T-helper 17 cell (primary cell): ENCODE measurements at regions not wholly inside any gene's neighbourhood (a gene's known extent, or its start where the extent isn't known, plus 50 kb on each side); places are given as distances from the start of the nearest gene placed in this dataset.

ENCODE experiments used
- ATAC-seq: fragments of 150-1000 bp; cut with Tn5 transposase; 2 replicates; pipeline ENCODE4 v1.10.0; 2021; ENCODE audit warnings: mild to moderate bottlenecking, moderate library complexity
- DNase-seq, 3 donors: peaks; one replicate each; pipeline versions ENCODE4 v3.0.0 to v3.0.0-alpha.2; 2020 to 2021
- H3K9me3 ChIP-seq: one replicate; pipeline ENCODE4 v1.7.0; 2013; ENCODE audit warnings: low read length, mild to moderate bottlenecking; ENCODE audit not compliant: control insufficient read depth, poor library complexity, severe bottlenecking
- H3K27ac Mint-ChIP-seq: one replicate; pipeline ENCODE4 v1.8.0; 2022; ENCODE audit warnings: mild to moderate bottlenecking, moderate library complexity, mixed read lengths
- H3K27me3 Mint-ChIP-seq: one replicate; pipeline ENCODE4 v1.8.0; 2022; ENCODE audit warnings: mixed read lengths
- H3K36me3 Mint-ChIP-seq: one replicate; pipeline ENCODE4 v1.8.0; 2022; ENCODE audit warnings: low read depth, mixed read lengths
- H3K4me1 Mint-ChIP-seq: one replicate; pipeline ENCODE4 v1.8.0; 2022; ENCODE audit warnings: mild to moderate bottlenecking, mixed read lengths
- H3K4me3 Mint-ChIP-seq: one replicate; pipeline ENCODE4 v1.8.0; 2022; ENCODE audit warnings: mild to moderate bottlenecking, moderate library complexity, mixed read lengths

DNA sequence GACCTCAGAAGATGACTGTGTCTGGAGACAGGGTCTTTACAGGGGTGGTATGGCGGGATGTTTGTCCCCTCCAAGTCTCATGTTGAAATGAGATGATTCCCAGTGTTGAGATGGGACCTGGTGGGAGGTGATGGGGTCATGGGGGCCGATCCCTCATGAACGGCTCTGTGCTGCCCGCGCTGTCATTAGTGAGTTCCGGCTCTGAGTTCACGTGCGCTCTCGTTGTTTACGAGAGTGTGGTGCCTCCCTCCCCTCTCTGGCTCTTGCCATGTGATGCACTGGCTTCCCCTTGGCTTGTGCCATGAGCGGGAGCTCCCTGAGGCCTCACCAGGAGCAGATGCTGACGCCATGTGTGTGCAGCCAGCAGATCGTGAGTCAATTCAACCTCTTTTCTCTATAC is 830.8 kb downstream of the TBC1D22A start:
- Mint-ChIP-seq H3K4me1 (peaks cover 2% of the 10 kb centered on the region), H3K36me3 (no peaks in the 10 kb centered on the region), H3K27ac (no peak overlapping the region), H3K27me3 (peaks cover 19% of the 10 kb centered on the region), H3K4me3 (no peak overlapping the region)
- ATAC-seq: no peak
- DNase-seq: no peak
- no peaks in the 10 kb centered on the region for H3K9me3 ChIP-seq

DNA sequence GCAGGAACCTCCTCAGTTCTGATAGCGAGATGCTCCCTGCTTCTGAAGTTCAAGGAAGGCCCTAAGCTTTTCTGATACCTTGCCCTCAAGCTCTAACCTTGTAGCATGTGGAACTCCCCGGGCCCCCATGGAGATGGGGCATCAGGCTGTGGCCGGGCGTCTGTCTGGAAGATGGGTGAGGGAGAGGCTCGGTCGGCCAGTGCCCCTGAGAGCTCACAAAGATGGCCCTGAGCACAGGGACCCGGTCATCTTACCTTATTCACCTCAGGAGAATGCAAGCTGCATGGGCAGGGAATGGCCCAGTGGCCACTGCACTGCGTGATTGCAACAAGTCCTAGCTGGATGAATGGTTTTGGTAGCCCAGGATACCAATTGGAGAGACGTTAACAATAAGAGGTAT is 830.3 kb downstream of the TBC1D22A start:
- Mint-ChIP-seq H3K27me3 (peaks cover 21% of the 10 kb centered on the region), H3K36me3 (no peaks in the 10 kb centered on the region), H3K4me3 (no peak overlapping the region), H3K4me1 (peaks cover 2% of the 10 kb centered on the region), H3K27ac (no peak overlapping the region)
- ATAC-seq (no peak), DNase-seq (no peak)
- H3K9me3 ChIP-seq: no peaks in the 10 kb centered on the region

DNA sequence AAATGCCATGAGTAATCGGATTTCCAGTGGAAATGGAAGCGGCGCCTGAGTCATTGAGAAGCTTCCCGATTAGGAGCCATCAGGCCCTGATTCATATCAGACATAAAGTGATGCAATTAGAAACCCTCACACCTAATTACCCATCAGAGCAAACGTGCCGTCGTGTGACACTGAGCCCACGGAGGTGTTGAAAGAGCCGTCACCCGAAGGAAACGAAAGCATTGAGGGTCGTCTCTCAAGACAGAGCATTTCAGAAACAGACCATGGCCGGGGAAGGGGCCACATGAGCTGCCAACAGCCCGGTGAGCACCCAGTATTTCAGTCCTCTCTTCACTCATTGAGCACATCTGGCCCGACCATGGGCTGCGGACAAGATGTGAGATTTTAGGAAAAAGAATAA is 829.3 kb downstream of the TBC1D22A start:
- Mint-ChIP-seq H3K36me3 (no peaks in the 10 kb centered on the region), H3K27me3 (peaks cover 21% of the 10 kb centered on the region), H3K4me1 (peaks cover 2% of the 10 kb centered on the region), H3K27ac (no peak overlapping the region), H3K4me3 (no peak overlapping the region)
- no peak for DNase-seq
- no peaks in the 10 kb centered on the region for H3K9me3 ChIP-seq
- no peak for ATAC-seq

DNA sequence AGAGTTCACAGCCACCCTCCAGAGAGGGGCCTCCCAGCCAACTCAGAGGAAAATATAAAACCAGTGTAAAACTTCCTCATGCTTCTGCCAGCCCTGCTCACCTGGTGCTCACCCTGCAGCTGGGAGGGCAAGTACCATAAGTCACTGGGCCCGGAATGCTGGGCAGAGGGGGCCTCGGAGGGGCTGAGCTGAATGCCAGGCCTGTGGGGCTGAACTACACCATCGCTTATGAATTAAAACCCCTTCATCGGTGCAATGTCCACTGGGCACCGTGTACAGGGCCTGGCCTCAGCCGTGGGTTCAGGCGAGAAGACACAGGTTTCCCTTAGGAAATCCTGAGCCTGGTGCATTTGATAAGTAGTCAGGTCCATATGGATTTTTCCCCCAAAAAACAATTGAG is 828.6 kb downstream of the TBC1D22A start:
- Mint-ChIP-seq H3K27ac (no peak overlapping the region), H3K4me1 (peaks cover 2% of the 10 kb centered on the region), H3K27me3 (peaks cover 21% of the 10 kb centered on the region), H3K36me3 (no peaks in the 10 kb centered on the region), H3K4me3 (no peak overlapping the region)
- DNase-seq (no peak), ATAC-seq (no peak)
- H3K9me3 ChIP-seq: no peaks in the 10 kb centered on the region

DNA sequence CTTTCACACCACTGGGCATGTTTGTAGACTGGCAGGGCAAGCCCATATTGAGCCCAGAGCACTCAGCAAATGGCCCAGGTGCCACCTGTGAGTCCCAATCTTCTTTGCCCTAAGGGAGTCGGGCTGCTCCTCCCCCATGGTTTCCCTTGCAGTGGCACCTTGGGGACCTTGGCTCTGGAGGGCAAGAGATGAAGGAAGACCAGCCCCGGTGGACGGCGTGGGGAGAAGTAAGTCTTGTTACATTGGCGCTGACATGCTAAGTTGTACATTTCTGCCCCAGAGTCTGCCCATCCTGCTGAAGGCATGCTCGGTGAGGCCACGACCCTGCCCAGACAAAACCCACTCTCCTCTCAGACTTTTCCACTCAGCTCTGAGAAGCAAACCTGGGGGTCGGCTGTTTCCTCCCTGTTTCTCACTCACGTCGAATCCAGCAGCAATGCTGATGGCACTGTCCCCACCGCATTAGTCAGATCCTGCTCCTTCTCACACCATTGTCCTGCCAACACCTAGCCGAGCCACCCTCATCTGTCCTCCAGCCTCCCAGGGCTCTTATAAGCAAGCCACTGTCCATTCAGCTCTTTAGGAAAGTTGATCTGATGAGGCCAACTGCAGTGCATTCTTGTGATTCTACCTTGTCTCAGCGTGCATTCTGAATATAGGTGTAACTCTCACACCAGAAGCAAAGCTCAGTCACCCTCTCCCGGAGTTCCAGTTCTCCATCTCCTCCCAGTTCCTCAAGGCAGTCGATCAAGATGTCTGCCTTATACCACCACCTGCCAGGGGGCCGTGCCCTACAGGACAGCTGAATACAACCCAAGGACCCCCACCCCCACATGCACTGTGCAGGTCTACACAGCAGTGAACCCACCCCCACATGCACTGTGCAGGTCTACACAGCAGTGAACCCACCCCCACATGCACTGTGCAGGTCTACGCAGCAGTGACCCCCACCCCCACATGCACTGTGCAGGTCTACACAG is 827.1 kb downstream of the TBC1D22A start:
- no peak for ATAC-seq
- no peaks in the 10 kb centered on the region for H3K36me3 Mint-ChIP-seq
- H3K27me3 Mint-ChIP-seq: peaks cover 21% of the 10 kb centered on the region
- H3K27ac Mint-ChIP-seq: no peak overlapping the region
- no peak for DNase-seq
- H3K4me3 Mint-ChIP-seq: no peak overlapping the region
- H3K9me3 ChIP-seq: no peaks in the 10 kb centered on the region
- peaks cover 2% of the 10 kb centered on the region for H3K4me1 Mint-ChIP-seq

DNA sequence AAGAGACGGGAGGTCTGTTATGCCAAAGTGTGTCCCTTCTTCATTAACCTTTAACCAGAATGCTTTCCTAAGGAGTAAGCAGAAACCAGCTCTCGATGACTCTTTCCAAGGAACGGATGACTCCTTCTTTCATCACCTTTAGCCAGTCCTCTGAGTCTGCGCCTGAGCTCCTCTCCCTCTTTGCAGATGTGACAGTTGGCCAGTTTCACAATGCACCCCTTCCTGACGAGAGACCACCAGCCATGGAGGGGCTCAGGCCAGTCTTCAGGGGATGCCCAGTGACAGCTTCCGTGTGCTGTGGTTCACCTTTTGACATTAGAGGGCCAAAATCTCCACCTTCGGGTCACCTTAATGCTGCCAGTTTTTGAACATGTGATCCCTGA is 826.1 kb downstream of the TBC1D22A start:
- DNase-seq (no peak), ATAC-seq (no peak)
- Mint-ChIP-seq H3K27ac (no peak overlapping the region), H3K4me1 (peaks cover 2% of the 10 kb centered on the region), H3K27me3 (peaks cover 21% of the 10 kb centered on the region), H3K36me3 (no peaks in the 10 kb centered on the region), H3K4me3 (no peak overlapping the region)
- no peaks in the 10 kb centered on the region for H3K9me3 ChIP-seq

DNA sequence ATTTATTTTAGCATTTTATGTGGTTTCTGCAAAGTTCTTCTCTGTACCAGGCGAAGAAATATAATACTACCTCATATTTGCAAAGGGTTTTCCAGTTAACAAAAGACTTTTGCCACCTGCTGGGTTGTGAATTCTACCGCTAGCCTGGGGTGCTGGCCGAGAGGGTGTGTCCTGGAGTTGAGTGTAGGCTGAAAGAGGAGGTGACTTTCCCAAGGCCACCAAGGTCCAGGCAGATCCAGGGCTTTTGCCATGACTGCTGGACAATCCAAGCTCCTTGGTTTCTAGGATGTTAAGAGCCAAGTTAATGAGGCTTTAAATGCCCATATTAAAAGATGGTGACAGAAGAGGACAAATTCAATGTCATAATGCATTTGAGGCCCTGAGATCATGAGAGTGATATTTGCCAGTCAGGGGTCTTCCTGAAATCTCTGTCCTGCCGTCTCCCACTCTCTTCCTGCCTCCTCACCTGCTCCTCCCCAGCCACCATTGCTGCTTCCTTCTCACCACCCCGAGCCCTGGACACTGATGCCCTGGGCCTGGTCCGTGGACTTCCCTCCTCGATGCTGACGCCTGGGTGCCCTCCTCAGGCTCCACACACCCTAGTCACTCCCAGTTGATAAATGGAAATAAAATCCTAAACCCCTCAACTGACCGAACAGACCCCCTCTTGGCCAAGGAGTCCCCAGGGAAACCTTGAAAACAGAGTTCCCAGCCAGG is 825.6 kb downstream of the TBC1D22A start:
- no peak overlapping the region for H3K4me3 Mint-ChIP-seq
- H3K27me3 Mint-ChIP-seq: peaks cover 21% of the 10 kb centered on the region
- no peaks in the 10 kb centered on the region for H3K36me3 Mint-ChIP-seq
- peaks cover 2% of the 10 kb centered on the region for H3K4me1 Mint-ChIP-seq
- H3K9me3 ChIP-seq: no peaks in the 10 kb centered on the region
- DNase-seq: no peak
- no peak for ATAC-seq
- H3K27ac Mint-ChIP-seq: no peak overlapping the region

DNA sequence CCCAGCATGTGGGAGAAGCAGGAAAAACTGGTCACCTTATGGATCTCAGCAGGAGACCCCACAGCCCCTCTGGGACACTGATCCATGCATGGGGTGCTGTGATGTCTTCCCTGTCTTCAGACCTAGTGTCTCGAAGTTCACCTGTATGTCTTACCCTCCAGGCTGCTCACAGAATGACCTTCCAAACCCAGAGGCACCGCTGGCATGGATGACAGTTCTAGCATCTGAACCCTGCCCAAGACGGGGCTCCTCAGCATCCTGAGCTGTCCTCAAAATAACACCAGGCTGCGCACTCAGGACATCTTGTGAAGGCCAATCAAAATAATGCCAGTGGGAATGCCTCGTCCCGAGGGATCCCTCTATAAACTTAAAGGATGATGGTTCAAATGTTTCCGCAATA is 824.9 kb downstream of the TBC1D22A start:
- Mint-ChIP-seq H3K4me3 (no peak overlapping the region), H3K36me3 (no peaks in the 10 kb centered on the region), H3K4me1 (peaks cover 2% of the 10 kb centered on the region), H3K27ac (no peak overlapping the region), H3K27me3 (peaks cover 21% of the 10 kb centered on the region)
- ATAC-seq: no peak
- DNase-seq: no peak
- no peaks in the 10 kb centered on the region for H3K9me3 ChIP-seq

DNA sequence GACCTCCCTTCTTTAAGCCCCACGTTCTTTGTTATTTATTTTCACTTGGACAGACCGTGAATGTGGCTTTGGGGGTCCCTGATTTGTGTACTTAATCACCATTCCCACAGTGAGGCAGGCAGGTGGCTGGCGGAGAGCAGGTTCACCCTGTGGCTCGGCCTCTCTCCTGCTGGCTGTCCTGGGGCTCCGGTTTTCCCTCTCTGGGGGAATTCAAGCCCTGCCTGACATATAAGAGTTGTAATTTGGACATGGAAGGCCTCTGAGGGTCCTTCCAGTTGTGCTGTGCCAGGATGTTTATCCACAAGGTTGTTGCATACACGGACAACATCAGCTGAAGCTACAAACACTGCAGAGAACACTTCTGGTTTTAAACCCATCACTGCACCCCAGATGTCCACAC is 824.5 kb downstream of the TBC1D22A start:
- H3K27ac Mint-ChIP-seq: no peak overlapping the region
- H3K9me3 ChIP-seq: no peaks in the 10 kb centered on the region
- peaks cover 21% of the 10 kb centered on the region for H3K27me3 Mint-ChIP-seq
- ATAC-seq: no peak
- no peak for DNase-seq
- no peak overlapping the region for H3K4me3 Mint-ChIP-seq
- no peaks in the 10 kb centered on the region for H3K36me3 Mint-ChIP-seq
- H3K4me1 Mint-ChIP-seq: peaks cover 2% of the 10 kb centered on the region

DNA sequence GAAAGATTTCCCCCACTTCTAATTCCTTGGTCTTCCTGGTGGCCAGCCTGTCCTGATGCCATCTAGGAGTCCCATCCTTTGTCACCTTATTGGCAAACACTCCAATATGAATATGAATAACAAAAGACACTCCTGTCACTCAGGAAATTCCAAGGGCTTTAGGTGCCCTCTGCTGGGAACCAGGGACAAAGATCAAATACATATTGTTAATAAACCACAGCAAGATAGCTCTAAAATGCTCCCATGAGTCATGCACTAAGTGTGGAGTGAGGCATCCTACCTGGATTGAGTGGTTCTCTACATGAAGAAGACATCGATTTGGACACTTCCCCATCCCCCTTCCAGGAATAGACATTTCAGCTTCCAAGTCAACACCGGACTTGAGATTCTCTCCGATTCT is 823.6 kb downstream of the TBC1D22A start:
- Mint-ChIP-seq H3K4me1 (peaks cover 2% of the 10 kb centered on the region), H3K36me3 (no peaks in the 10 kb centered on the region), H3K27ac (no peak overlapping the region), H3K27me3 (peaks cover 21% of the 10 kb centered on the region), H3K4me3 (no peak overlapping the region)
- ATAC-seq: no peak
- H3K9me3 ChIP-seq: peaks cover 3% of the 10 kb centered on the region
- DNase-seq: no peak

DNA sequence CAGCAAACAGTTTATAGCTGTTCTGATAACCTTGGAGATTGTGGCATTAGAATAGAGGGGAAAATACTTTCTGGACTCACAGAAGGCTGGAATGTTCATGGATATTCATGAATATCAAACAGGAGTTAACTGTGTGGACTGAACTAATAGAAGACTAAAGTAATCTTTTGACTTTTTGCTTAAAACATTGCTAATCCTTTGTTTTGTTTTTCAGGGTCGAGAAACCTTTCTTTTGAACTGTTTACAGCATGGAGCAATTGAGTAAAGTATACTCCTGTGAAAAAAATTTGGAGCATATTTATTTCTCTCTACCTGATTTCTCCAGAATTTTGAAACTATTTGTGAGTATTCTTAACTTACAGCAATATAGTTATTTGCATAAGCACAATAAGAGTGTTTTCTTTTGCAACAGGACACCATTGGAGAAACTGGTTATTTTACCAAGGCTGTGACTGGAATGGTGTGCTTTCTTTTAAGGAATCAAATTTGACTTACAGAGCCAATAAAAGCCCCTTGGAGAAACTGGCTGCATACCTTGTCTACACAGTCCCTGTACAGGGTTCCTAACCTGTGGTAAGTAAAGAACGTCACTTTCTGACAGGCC is 821.6 kb downstream of the TBC1D22A start:
- Mint-ChIP-seq H3K36me3 (no peaks in the 10 kb centered on the region), H3K4me3 (no peak overlapping the region), H3K27ac (no peak overlapping the region), H3K27me3 (peaks cover 19% of the 10 kb centered on the region), H3K4me1 (peaks cover 2% of the 10 kb centered on the region)
- DNase-seq: no peak
- no peak for ATAC-seq
- H3K9me3 ChIP-seq: peaks cover 3% of the 10 kb centered on the region

DNA sequence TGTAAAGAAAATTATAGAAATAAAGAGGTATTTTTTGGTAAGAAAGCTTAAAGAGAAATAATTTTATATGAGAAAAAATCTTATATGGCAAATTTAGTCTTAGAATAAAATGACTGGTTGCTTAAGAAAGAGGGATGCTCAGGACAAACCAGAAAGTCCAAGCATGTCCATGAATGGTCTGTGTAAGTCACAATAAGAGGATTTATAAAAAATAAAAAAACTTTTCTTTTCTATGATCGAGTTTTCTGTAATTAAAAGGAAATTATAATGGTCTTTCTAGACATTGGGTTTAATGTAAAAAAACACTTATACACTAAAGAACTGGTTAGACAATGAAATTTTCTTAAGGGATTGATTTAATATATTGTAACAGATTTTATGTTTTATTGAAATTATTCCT is 819.6 kb downstream of the TBC1D22A start:
- DNase-seq (no peak), ATAC-seq (no peak)
- no peaks in the 10 kb centered on the region for H3K4me1 Mint-ChIP-seq
- no peaks in the 10 kb centered on the region for H3K36me3 Mint-ChIP-seq
- H3K27me3 Mint-ChIP-seq: peaks cover 10% of the 10 kb centered on the region
- H3K4me3 Mint-ChIP-seq: no peak overlapping the region
- H3K27ac Mint-ChIP-seq: no peak overlapping the region
- H3K9me3 ChIP-seq: peaks cover 3% of the 10 kb centered on the region

DNA sequence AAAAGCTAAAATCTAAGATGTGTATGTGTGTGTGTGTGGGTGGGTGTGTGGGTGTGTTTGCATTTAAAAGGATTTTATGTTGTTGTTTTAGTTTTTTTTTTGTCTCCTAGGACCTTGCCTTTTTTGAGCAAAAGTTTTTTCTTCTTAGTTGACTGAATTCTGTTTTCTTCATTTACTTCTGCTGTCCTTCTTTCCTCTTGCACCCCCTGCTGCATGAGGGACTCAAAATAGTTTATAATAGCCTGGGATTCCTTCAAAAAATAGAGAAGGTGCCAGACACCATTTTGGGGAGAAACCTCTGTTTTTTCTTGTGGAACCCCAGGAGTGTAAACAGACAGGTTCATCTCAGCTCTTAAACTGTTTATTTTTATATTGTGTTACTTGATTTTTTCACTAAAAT is 817.7 kb downstream of the TBC1D22A start:
- H3K27ac Mint-ChIP-seq: no peak overlapping the region
- no peaks in the 10 kb centered on the region for H3K36me3 Mint-ChIP-seq
- no peaks in the 10 kb centered on the region for H3K4me1 Mint-ChIP-seq
- H3K9me3 ChIP-seq: peaks cover 3% of the 10 kb centered on the region
- ATAC-seq (no peak), DNase-seq (no peak)
- H3K4me3 Mint-ChIP-seq: no peak overlapping the region
- peaks cover 23% of the 10 kb centered on the region for H3K27me3 Mint-ChIP-seq
